Jurkat, Clone E6-1 (cell line): ENCODE measurements at regions not wholly inside any gene's neighbourhood (a gene's known extent, or its start where the extent isn't known, plus 50 kb on each side); places are given as distances from the start of the nearest gene placed in this dataset.
"Not testable (repeated sequence)": the region's sequence is repeated elsewhere in the genome, so short reads cannot be mapped to it uniquely, and the experiment has no call there.

Experiments used
- DNase-seq: peaks from one replicate; pipeline ENCODE4 v3.0.0-alpha.2; 2011; ENCODE audit warnings: low read depth, low spot score
- H3K4me3 ChIP-seq: 2 replicates; pipeline ENCODE4 v1.5.1; 2011; ENCODE audit warnings: mild to moderate bottlenecking, low read length, control low read depth, moderate library complexity

GRCh38 chr12:59374783-59375182 lies 221.0 kb upstream of the SLC16A7 start:
- H3K4me3 ChIP-seq: no peak overlapping the region
- DNase-seq: no peak

- H3K4me3 ChIP-seq: no peak overlapping the region
- DNase-seq: no peak
Measured at GRCh38 chr12:59372956-59373355, 222.9 kb upstream of the SLC16A7 start.

- no peak for DNase-seq
- no peak overlapping the region for H3K4me3 ChIP-seq
Measured at GRCh38 chr12:59370933-59371332, 224.9 kb upstream of the SLC16A7 start.

- no peak for DNase-seq
- H3K4me3 ChIP-seq: no peak overlapping the region
Measured at GRCh38 chr12:59365133-59365532, 230.7 kb upstream of the SLC16A7 start.

GRCh38 chr12:59357811-59358210 lies 238.0 kb upstream of the SLC16A7 start:
- DNase-seq: no peak
- no peak overlapping the region for H3K4me3 ChIP-seq

- DNase-seq: peak; percentile 9
- H3K4me3 ChIP-seq: not testable (repeated sequence)
Measured at GRCh38 chr12:59346248-59346647, 249.6 kb upstream of the SLC16A7 start.

- no peak overlapping the region for H3K4me3 ChIP-seq
- no peak for DNase-seq
Measured at GRCh38 chr12:59345406-59345805, 250.4 kb upstream of the SLC16A7 start.

- no peak for DNase-seq
- no peak overlapping the region for H3K4me3 ChIP-seq
Measured at GRCh38 chr12:59344224-59344623, 251.6 kb upstream of the SLC16A7 start.

- H3K4me3 ChIP-seq: no peak overlapping the region
- no peak for DNase-seq
Measured at GRCh38 chr12:59329462-59329861, 266.4 kb upstream of the SLC16A7 start.

- DNase-seq, H3K4me3 ChIP-seq: not testable (repeated sequence)
Measured at GRCh38 chr12:59328395-59329075, 267.3 kb upstream of the SLC16A7 start.

GRCh38 chr12:59326457-59326856 lies 269.4 kb upstream of the SLC16A7 start:
- H3K4me3 ChIP-seq, DNase-seq: not testable (repeated sequence)

- H3K4me3 ChIP-seq: no peak overlapping the region
- DNase-seq: no peak
Measured at GRCh38 chr12:59322473-59322872, 273.4 kb upstream of the SLC16A7 start.

- H3K4me3 ChIP-seq: no peak overlapping the region
- DNase-seq: no peak
Measured at GRCh38 chr12:59321278-59321677, 274.6 kb upstream of the SLC16A7 start.

GRCh38 chr12:59320112-59320511 lies 275.7 kb upstream of the SLC16A7 start:
- no peak overlapping the region for H3K4me3 ChIP-seq
- DNase-seq: no peak

- no peak overlapping the region for H3K4me3 ChIP-seq
- no peak for DNase-seq
Measured at GRCh38 chr12:59318940-59319339, 276.9 kb upstream of the SLC16A7 start.

- DNase-seq: no peak
- no peak overlapping the region for H3K4me3 ChIP-seq
Measured at GRCh38 chr12:59317598-59317997, 278.2 kb upstream of the SLC16A7 start.

- no peak for DNase-seq
- no peak overlapping the region for H3K4me3 ChIP-seq
Measured at GRCh38 chr12:59316938-59317337, 278.9 kb upstream of the SLC16A7 start.

GRCh38 chr12:59316354-59316753 lies 279.5 kb upstream of the SLC16A7 start:
- not testable (repeated sequence) for DNase-seq

GRCh38 chr12:59314209-59314608 lies 281.6 kb upstream of the SLC16A7 start:
- no peak overlapping the region for H3K4me3 ChIP-seq
- no peak for DNase-seq

More at GRCh38 chr12:59316354-59316753, 279.5 kb upstream of the SLC16A7 start:
- not testable (repeated sequence) for H3K4me3 ChIP-seq

GRCh38 chr12:59304077-59304721 lies 291.6 kb upstream of the SLC16A7 start:
- no peak for DNase-seq
- H3K4me3 ChIP-seq: no peak overlapping the region

GRCh38 chr12:59298296-59298695 lies 297.5 kb upstream of the SLC16A7 start:
- no peak for DNase-seq

More at GRCh38 chr12:59298296-59298695, 297.5 kb upstream of the SLC16A7 start:
- H3K4me3 ChIP-seq: no peak overlapping the region
